RPMI8226 (cell line): ENCODE measurements at regions not wholly inside any gene's neighbourhood (a gene's known extent, or its start where the extent isn't known, plus 50 kb on each side); places are given as distances from the start of the nearest gene placed in this dataset.
"Not testable (repeated sequence)": the region's sequence is repeated elsewhere in the genome, so short reads cannot be mapped to it uniquely, and the experiment has no call there.

Experiments
- DNase-seq: peaks from one replicate; pipeline ENCODE4 v3.0.0-alpha.2; 2015

- no peak for DNase-seq
Observed at GRCh38 chr5:62197697-62198096, 108.3 kb upstream of the KIF2A start.

- DNase-seq = no peak
Observed at GRCh38 chr5:62198421-62198820, 107.6 kb upstream of the KIF2A start.

GRCh38 chr5:62199792-62200716, 106.0 kb upstream of the KIF2A start:
- DNase-seq = no peak

GRCh38 chr5:62206150-62206829, 99.7 kb upstream of the KIF2A start:
- DNase-seq = peak; percentile 20

GRCh38 chr5:62208218-62208852, 97.7 kb upstream of the KIF2A start:
- DNase-seq = no peak

GRCh38 chr5:62211405-62211804, 94.6 kb upstream of the KIF2A start:
- no peak for DNase-seq

- no peak for DNase-seq
Observed at GRCh38 chr5:62212648-62213047, 93.4 kb upstream of the KIF2A start.

GRCh38 chr5:62214701-62215100, 91.3 kb upstream of the KIF2A start:
- DNase-seq = no peak

GRCh38 chr5:62216603-62217002, 89.4 kb upstream of the KIF2A start:
- DNase-seq = not testable (repeated sequence)

GRCh38 chr5:62217095-62217494, 88.9 kb upstream of the KIF2A start:
- not testable (repeated sequence) for DNase-seq

- DNase-seq = not testable (repeated sequence)
Observed at GRCh38 chr5:62218860-62219259, 87.1 kb upstream of the KIF2A start.

- DNase-seq = not testable (repeated sequence)
Observed at GRCh38 chr5:62221881-62222280, 84.1 kb upstream of the KIF2A start.

- not testable (repeated sequence) for DNase-seq
Observed at GRCh38 chr5:62222305-62222704, 83.7 kb upstream of the KIF2A start.

GRCh38 chr5:62223312-62223670, 82.7 kb upstream of the KIF2A start:
- DNase-seq = not testable (repeated sequence)

GRCh38 chr5:62224987-62225601, 80.9 kb upstream of the KIF2A start:
- DNase-seq = not testable (repeated sequence)

GRCh38 chr5:62230876-62231388, 75.1 kb upstream of the KIF2A start:
- DNase-seq = not testable (repeated sequence)

- DNase-seq = no peak
Observed at GRCh38 chr5:62231576-62231975, 74.4 kb upstream of the KIF2A start.

GRCh38 chr5:62232218-62232617, 73.8 kb upstream of the KIF2A start:
- DNase-seq = not testable (repeated sequence)

GRCh38 chr5:62233083-62234046, 72.6 kb upstream of the KIF2A start:
- not testable (repeated sequence) for DNase-seq

GRCh38 chr5:62236593-62236992, 69.4 kb upstream of the KIF2A start:
- DNase-seq = not testable (repeated sequence)

- not testable (repeated sequence) for DNase-seq
Observed at GRCh38 chr5:62237944-62238343, 68.1 kb upstream of the KIF2A start.

GRCh38 chr5:62238584-62238983, 67.4 kb upstream of the KIF2A start:
- not testable (repeated sequence) for DNase-seq
